ACHN (cell line): ENCODE measurements at regions not wholly inside any gene's neighbourhood (a gene's known extent, or its start where the extent isn't known, plus 50 kb on each side); places are given as distances from the start of the nearest gene placed in this dataset.

ENCODE experiments used
- DNase-seq: peaks from one replicate; pipeline ENCODE4 v3.0.0-alpha.2; 2015
- in situ Hi-C: cut with HindIII; loops from 2 replicates; pipeline ENCODE4 v1.10.0; 2017; ENCODE audit warnings: low sequenced_read_pairs, low pct_ligation_motif_present, low pct_unique_long_range_greater_than_20kb

GRCh38 chr2:48257456-48257855 is 57.0 kb upstream of the FOXN2 start:
- in situ Hi-C loops = no loop called here
- no peak for DNase-seq

DNA sequence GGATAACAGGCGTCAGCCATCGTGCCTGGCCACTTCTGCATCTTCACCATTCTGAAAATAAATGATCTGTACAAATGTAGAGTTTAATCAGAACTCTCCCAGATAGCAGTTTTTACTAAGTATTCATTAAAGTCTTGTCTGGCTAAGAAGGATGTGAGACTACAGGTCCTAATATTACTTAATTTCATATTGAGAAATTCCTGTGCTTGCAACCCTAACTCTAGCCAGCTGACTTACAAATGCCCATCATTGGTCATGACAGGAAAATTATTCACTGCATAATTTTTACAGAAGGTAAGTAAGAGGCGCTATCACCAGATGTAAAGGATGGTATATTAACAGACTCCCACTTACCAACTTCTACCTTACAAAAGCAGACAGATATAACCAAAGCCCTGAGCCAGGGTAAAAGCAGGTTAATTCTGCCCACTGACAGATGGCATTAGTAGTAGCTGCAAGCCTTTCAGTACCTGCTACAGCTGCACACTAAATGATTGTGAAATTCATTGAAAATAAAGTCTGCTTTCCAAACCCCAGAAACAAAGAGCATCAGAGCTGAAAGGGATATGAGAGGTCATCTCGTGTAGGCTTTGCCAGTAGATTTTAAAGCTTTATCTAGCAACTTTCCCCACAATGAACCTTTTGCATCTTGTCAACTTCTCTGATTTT is 55.9 kb upstream of the FOXN2 start:
- in situ Hi-C loops = no loop called here

DNA sequence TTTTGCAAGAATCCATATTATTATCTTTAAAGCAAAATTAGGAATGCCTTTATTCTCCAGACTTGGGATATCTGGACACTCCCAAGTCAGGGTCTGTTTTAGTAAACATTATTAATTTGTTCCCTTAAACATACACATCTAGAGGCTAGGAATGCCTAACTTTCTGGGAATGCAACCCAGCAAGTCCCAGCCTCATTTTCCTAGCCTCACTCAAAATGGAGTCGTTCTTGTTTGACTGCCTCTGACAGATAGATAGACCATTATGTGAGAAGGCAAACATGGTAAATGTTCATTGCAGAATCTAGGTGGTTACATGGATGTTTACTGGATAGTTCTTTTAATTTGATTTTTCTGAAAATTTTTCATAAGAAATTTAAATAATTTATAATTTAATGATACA is 54.7 kb upstream of the FOXN2 start:
- in situ Hi-C loops = no loop called here
- DNase-seq = no peak

More for the DNA sequence above, 55.9 kb upstream of the FOXN2 start:
- no peak for DNase-seq

GRCh38 chr2:48264627-48265026 is 49.9 kb upstream of the FOXN2 start:
- no peak for DNase-seq
- in situ Hi-C loops = no loop called here
